ENCODE measurements at regions not wholly inside any gene's neighbourhood (a gene's known extent, or its start where the extent isn't known, plus 50 kb on each side); places are given as distances from the start of the nearest gene placed in this dataset.

- intact Hi-C loops (cut with DNase I; ENCODE audit: low total_unique reads), result no loop called here
- no peaks in the 10 kb centered on the region for H3K9me3 ChIP-seq
- no peak overlapping the region for H3K27ac ChIP-seq
- H3K36me3 ChIP-seq, result no peaks in the 10 kb centered on the region
- DNase-seq, result no peak
- TF ChIP-seq, protein P1, sequence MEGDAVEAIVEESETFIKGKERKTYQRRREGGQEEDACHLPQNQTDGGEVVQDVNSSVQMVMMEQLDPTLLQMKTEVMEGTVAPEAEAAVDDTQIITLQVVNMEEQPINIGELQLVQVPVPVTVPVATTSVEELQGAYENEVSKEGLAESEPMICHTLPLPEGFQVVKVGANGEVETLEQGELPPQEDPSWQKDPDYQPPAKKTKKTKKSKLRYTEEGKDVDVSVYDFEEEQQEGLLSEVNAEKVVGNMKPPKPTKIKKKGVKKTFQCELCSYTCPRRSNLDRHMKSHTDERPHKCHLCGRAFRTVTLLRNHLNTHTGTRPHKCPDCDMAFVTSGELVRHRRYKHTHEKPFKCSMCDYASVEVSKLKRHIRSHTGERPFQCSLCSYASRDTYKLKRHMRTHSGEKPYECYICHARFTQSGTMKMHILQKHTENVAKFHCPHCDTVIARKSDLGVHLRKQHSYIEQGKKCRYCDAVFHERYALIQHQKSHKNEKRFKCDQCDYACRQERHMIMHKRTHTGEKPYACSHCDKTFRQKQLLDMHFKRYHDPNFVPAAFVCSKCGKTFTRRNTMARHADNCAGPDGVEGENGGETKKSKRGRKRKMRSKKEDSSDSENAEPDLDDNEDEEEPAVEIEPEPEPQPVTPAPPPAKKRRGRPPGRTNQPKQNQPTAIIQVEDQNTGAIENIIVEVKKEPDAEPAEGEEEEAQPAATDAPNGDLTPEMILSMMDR (IDR thresholded peaks at IDR 0.05), result no peak
- TF ChIP-seq POLR2A (IDR thresholded peaks at IDR 0.05), result no peak
- H3K27me3 ChIP-seq, result no peaks in the 10 kb centered on the region
- H3K4me1 ChIP-seq, result no peaks in the 10 kb centered on the region
- no peak overlapping the region for H3K4me3 ChIP-seq
These were observed 339.2 kb upstream of the DCBLD2 start for GRCh38 chr3:99240700-99241099.

GRCh38 chr3:99236576-99236975, 335.1 kb upstream of the DCBLD2 start:
- TF ChIP-seq, protein P1 (IDR thresholded peaks at IDR 0.05), result no peak
- TF ChIP-seq POLR2A (IDR thresholded peaks at IDR 0.05), result no peak
- H3K4me1 ChIP-seq, result no peaks in the 10 kb centered on the region
- H3K27ac ChIP-seq, result no peak overlapping the region
- no peaks in the 10 kb centered on the region for H3K9me3 ChIP-seq
- H3K27me3 ChIP-seq, result no peaks in the 10 kb centered on the region
- no peak for DNase-seq
- no peak overlapping the region for H3K4me3 ChIP-seq
- H3K36me3 ChIP-seq, result no peaks in the 10 kb centered on the region
- intact Hi-C loops (cut with DNase I; ENCODE audit: low total_unique reads), result no loop called here

- no peaks in the 10 kb centered on the region for H3K27me3 ChIP-seq
- TF ChIP-seq, protein P1 (IDR thresholded peaks at IDR 0.05), result no peak
- no peak for TF ChIP-seq POLR2A (IDR thresholded peaks at IDR 0.05)
- no peak overlapping the region for H3K4me3 ChIP-seq
- intact Hi-C loops (cut with DNase I; ENCODE audit: low total_unique reads), result no loop called here
- H3K36me3 ChIP-seq, result no peaks in the 10 kb centered on the region
- H3K27ac ChIP-seq, result no peak overlapping the region
- no peak for DNase-seq
- H3K4me1 ChIP-seq, result no peaks in the 10 kb centered on the region
- no peaks in the 10 kb centered on the region for H3K9me3 ChIP-seq
These were observed 331.2 kb upstream of the DCBLD2 start for GRCh38 chr3:99232696-99233095.

DNA sequence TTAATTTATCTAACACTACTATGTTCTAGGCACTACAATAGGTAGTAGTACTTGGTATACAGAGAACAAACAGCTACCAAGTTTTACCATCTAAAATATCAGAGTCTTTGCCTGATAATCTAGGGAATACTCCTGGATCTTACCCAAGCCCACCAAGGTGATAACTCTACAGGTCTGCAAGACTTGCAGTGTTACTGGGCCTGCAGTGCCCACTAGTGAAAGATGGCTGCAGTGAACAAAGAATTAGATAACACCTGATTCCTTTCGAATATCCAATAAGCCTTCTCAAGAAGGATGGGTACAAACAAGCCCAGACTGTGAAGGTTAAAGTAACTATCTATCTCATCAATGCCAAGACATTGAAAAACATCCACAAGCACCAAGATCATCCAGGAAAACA, 317.0 kb upstream of the DCBLD2 start:
- H3K36me3 ChIP-seq, result no peaks in the 10 kb centered on the region
- no peaks in the 10 kb centered on the region for H3K9me3 ChIP-seq
- intact Hi-C loops (cut with DNase I; ENCODE audit: low total_unique reads), result no loop called here
- H3K4me3 ChIP-seq, result no peak overlapping the region
- no peak for TF ChIP-seq POLR2A (IDR thresholded peaks at IDR 0.05)
- TF ChIP-seq, protein P1 (IDR thresholded peaks at IDR 0.05), result no peak
- H3K4me1 ChIP-seq, result no peaks in the 10 kb centered on the region
- no peak for DNase-seq
- H3K27ac ChIP-seq, result no peak overlapping the region
- no peaks in the 10 kb centered on the region for H3K27me3 ChIP-seq

- H3K27ac ChIP-seq, result no peak overlapping the region
- H3K27me3 ChIP-seq, result no peaks in the 10 kb centered on the region
- no peaks in the 10 kb centered on the region for H3K9me3 ChIP-seq
- no peaks in the 10 kb centered on the region for H3K4me1 ChIP-seq
- intact Hi-C loops (cut with DNase I; ENCODE audit: low total_unique reads), result no loop called here
- TF ChIP-seq, protein P1 (IDR thresholded peaks at IDR 0.05), result no peak
- TF ChIP-seq POLR2A (IDR thresholded peaks at IDR 0.05), result no peak
- DNase-seq, result no peak
- H3K36me3 ChIP-seq, result no peaks in the 10 kb centered on the region
- H3K4me3 ChIP-seq, result no peak overlapping the region
These were observed 311.5 kb upstream of the DCBLD2 start for GRCh38 chr3:99212969-99213368.

All from uterus (tissue), 3 donors.